ENCODE measurements at regions not wholly inside any gene's neighbourhood (a gene's known extent, or its start where the extent isn't known, plus 50 kb on each side); places are given as distances from the start of the nearest gene placed in this dataset.

- ATAC-seq (no peak), FAIRE-seq (no peak), DNase-seq (ENCODE audit: low read depth in 1 of 2, low spot score in 1 of 2) (no peak)
- Histone ChIP-seq H3K9me3 (no peaks in the 10 kb centered on the region), H3K4me1 (no peaks in the 10 kb centered on the region), H3K4me2 (no peak overlapping the region), H3K27ac (no peak overlapping the region), H3K4me3 (no peak overlapping the region)
- 3% methylated on average over 3 of the region's 3 CpGs for WGBS (ENCODE audit: missing lambda C conversion rate)
- ChIA-PET POLR2A (no interaction called here), CTCF (no interaction called here)
- TF ChIP-seq KDM5A (IDR thresholded peaks at IDR 0.05) (no peak), CEBPB (IDR thresholded peaks at IDR 0.05) (no peak), HOXB13 (CRISPR knock-in tag; IDR thresholded peaks at IDR 0.05; ENCODE audit: low read depth) (no peak), POLR2A (IDR thresholded peaks at IDR 0.05; ENCODE audit: low read length) (no peak), ZFP36 (IDR thresholded peaks at IDR 0.05; ENCODE audit: borderline replicate concordance, partially characterized antibody) (no peak)
- TF ChIP-seq, protein P1, sequence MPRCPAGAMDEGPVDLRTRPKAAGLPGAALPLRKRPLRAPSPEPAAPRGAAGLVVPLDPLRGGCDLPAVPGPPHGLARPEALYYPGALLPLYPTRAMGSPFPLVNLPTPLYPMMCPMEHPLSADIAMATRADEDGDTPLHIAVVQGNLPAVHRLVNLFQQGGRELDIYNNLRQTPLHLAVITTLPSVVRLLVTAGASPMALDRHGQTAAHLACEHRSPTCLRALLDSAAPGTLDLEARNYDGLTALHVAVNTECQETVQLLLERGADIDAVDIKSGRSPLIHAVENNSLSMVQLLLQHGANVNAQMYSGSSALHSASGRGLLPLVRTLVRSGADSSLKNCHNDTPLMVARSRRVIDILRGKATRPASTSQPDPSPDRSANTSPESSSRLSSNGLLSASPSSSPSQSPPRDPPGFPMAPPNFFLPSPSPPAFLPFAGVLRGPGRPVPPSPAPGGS (IDR thresholded peaks at IDR 0.05), result no peak
Observed at GRCh38 chr10:105759669-105760068, 1118.6 kb downstream of the SORCS3 start.

GRCh38 chr10:105758209-105758998, 1117.3 kb downstream of the SORCS3 start:
- TF ChIP-seq EP300 (IDR thresholded peaks at IDR 0.05) (no peak), ESRRA (IDR thresholded peaks at IDR 0.05; ENCODE audit: borderline replicate concordance, low read length) (no peak), CHD4 (IDR thresholded peaks at IDR 0.05; ENCODE audit: borderline replicate concordance) (no peak), MAZ (IDR thresholded peaks at IDR 0.05; ENCODE audit: borderline replicate concordance, low read depth, low read length) (no peak), CBX8 (IDR thresholded peaks at IDR 0.05) (no peak)
- no peaks in the 10 kb centered on the region for H3K9me3 ChIP-seq
- FAIRE-seq (no peak), ATAC-seq (no peak), DNase-seq (ENCODE audit: low read depth in 1 of 2, low spot score in 1 of 2) (no peak)
- POLR2A ChIA-PET, result no interaction called here
- no peak overlapping the region for H3K4me2 ChIP-seq
- 0% methylated on average over 2 of the region's 2 CpGs for WGBS (ENCODE audit: missing lambda C conversion rate)
- CTCF ChIA-PET, result interaction anchor here (1.2 kb wide), 1 partner anchor 13 kb away, joined by 3 read pairs; no protein-coding TSS in a partner anchor
- H3K27ac ChIP-seq, result no peak overlapping the region
- no peak overlapping the region for H3K4me3 ChIP-seq
- no peaks in the 10 kb centered on the region for H3K4me1 ChIP-seq

- Histone ChIP-seq H3K4me2 (no peak overlapping the region), H3K4me1 (no peaks in the 10 kb centered on the region), H3K9me3 (no peaks in the 10 kb centered on the region), H3K4me3 (no peak overlapping the region), H3K27ac (no peak overlapping the region)
- no peak for TF ChIP-seq ZC3H11A (IDR thresholded peaks at IDR 0.05)
- no peak for TF ChIP-seq HEYL (CRISPR knock-in tag; IDR thresholded peaks at IDR 0.05)
- no peak for TF ChIP-seq FOSL2 (IDR thresholded peaks at IDR 0.05)
- no peak for TF ChIP-seq FOSL2 (CRISPR knock-in tag; IDR thresholded peaks at IDR 0.05)
- TF ChIP-seq RNF2 (IDR thresholded peaks at IDR 0.05; ENCODE audit: borderline replicate concordance, low read depth), result no peak
- no peak for TF ChIP-seq NPAS2 (CRISPR knock-in tag; IDR thresholded peaks at IDR 0.05; ENCODE audit: borderline replicate concordance)
- no peak for TF ChIP-seq MAZ (IDR thresholded peaks at IDR 0.05; ENCODE audit: borderline replicate concordance, low read depth, low read length)
- no peak for TF ChIP-seq MAX (IDR thresholded peaks at IDR 0.05)
- TF ChIP-seq, protein P2, sequence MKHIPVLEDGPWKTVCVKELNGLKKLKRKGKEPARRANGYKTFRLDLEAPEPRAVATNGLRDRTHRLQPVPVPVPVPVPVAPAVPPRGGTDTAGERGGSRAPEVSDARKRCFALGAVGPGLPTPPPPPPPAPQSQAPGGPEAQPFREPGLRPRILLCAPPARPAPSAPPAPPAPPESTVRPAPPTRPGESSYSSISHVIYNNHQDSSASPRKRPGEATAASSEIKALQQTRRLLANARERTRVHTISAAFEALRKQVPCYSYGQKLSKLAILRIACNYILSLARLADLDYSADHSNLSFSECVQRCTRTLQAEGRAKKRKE (CRISPR knock-in tag; IDR thresholded peaks at IDR 0.05; ENCODE audit: low read depth), result no peak
- no peak for TF ChIP-seq CEBPB (IDR thresholded peaks at IDR 0.05)
- TF ChIP-seq EHF (CRISPR knock-in tag; IDR thresholded peaks at IDR 0.05), result no peak
- no peak for TF ChIP-seq PHF8 (IDR thresholded peaks at IDR 0.05; ENCODE audit: borderline replicate concordance, low read depth)
- TF ChIP-seq FOXS1 (CRISPR knock-in tag; IDR thresholded peaks at IDR 0.05), result no peak
- TF ChIP-seq, protein P3, sequence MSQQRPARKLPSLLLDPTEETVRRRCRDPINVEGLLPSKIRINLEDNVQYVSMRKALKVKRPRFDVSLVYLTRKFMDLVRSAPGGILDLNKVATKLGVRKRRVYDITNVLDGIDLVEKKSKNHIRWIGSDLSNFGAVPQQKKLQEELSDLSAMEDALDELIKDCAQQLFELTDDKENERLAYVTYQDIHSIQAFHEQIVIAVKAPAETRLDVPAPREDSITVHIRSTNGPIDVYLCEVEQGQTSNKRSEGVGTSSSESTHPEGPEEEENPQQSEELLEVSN (IDR thresholded peaks at IDR 0.05; ENCODE audit: borderline replicate concordance, low read depth), result no peak
- no peak for TF ChIP-seq MYC (IDR thresholded peaks at IDR 0.05; ENCODE audit: borderline replicate concordance, low read length)
- TF ChIP-seq, protein P4, sequence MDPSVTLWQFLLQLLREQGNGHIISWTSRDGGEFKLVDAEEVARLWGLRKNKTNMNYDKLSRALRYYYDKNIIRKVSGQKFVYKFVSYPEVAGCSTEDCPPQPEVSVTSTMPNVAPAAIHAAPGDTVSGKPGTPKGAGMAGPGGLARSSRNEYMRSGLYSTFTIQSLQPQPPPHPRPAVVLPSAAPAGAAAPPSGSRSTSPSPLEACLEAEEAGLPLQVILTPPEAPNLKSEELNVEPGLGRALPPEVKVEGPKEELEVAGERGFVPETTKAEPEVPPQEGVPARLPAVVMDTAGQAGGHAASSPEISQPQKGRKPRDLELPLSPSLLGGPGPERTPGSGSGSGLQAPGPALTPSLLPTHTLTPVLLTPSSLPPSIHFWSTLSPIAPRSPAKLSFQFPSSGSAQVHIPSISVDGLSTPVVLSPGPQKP (IDR thresholded peaks at IDR 0.05; ENCODE audit: low read depth, low read length), result no peak
- TF ChIP-seq JUNB (IDR thresholded peaks at IDR 0.05), result no peak
- TF ChIP-seq TFCP2L1 (CRISPR knock-in tag; IDR thresholded peaks at IDR 0.05), result no peak
- no peak for TF ChIP-seq CBX8 (IDR thresholded peaks at IDR 0.05)
- no peak for TF ChIP-seq ZNF302 (CRISPR knock-in tag; IDR thresholded peaks at IDR 0.05)
- TF ChIP-seq HOXB13 (CRISPR knock-in tag; IDR thresholded peaks at IDR 0.05; ENCODE audit: low read depth), result no peak
- no peak for DNase-seq (ENCODE audit: low read depth in 1 of 2, low spot score in 1 of 2)
- ChIA-PET POLR2A (no interaction called here), CTCF (interaction anchor here (1.2 kb wide), 1 partner anchor 14 kb away, joined by 3 read pairs; no protein-coding TSS in a partner anchor)
- no peak for FAIRE-seq
- 3% methylated on average over 4 of the region's 4 CpGs for WGBS (ENCODE audit: missing lambda C conversion rate)
- no peak for ATAC-seq
Observed at GRCh38 chr10:105757302-105757701, 1116.2 kb downstream of the SORCS3 start.
